GM10266 (cell line): ENCODE measurements at regions not wholly inside any gene's neighbourhood (a gene's known extent, or its start where the extent isn't known, plus 50 kb on each side); places are given as distances from the start of the nearest gene placed in this dataset.

Experiments
- DNase-seq: peaks from one replicate; pipeline ENCODE4 v3.0.0; 2012; ENCODE audit errors: extremely low spot score
- TF ChIP-seq, protein P1 (sequence below): IDR thresholded peaks from 2 replicates; pipeline ENCODE4 v1.5.1; 2012; ENCODE audit warnings: mild to moderate bottlenecking, low read depth; ENCODE audit not compliant: control insufficient read depth, insufficient read depth; ENCODE audit errors: missing control alignments

DNA sequence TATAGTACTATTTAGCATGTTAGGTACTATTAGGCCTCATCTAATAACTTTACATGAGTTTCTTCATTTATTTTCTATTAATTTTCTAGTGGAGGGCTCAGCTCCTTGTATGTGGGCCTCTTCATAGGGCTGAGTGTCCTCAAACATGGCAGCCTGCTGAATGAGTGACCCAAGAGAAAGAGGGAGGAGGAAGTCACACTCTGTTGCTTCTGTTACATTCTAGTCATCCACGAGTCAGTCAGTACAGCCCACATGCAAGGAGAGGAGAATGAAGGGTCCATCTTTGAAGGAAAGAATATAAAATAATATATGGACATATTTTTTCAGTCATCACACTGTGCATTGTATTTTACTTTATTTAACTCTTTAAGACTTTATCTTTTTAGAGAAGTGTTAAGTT lies 66.6 kb upstream of the NR3C1 start:
- TF ChIP-seq, protein P1, sequence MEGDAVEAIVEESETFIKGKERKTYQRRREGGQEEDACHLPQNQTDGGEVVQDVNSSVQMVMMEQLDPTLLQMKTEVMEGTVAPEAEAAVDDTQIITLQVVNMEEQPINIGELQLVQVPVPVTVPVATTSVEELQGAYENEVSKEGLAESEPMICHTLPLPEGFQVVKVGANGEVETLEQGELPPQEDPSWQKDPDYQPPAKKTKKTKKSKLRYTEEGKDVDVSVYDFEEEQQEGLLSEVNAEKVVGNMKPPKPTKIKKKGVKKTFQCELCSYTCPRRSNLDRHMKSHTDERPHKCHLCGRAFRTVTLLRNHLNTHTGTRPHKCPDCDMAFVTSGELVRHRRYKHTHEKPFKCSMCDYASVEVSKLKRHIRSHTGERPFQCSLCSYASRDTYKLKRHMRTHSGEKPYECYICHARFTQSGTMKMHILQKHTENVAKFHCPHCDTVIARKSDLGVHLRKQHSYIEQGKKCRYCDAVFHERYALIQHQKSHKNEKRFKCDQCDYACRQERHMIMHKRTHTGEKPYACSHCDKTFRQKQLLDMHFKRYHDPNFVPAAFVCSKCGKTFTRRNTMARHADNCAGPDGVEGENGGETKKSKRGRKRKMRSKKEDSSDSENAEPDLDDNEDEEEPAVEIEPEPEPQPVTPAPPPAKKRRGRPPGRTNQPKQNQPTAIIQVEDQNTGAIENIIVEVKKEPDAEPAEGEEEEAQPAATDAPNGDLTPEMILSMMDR = no peak
- DNase-seq = no peak

DNA sequence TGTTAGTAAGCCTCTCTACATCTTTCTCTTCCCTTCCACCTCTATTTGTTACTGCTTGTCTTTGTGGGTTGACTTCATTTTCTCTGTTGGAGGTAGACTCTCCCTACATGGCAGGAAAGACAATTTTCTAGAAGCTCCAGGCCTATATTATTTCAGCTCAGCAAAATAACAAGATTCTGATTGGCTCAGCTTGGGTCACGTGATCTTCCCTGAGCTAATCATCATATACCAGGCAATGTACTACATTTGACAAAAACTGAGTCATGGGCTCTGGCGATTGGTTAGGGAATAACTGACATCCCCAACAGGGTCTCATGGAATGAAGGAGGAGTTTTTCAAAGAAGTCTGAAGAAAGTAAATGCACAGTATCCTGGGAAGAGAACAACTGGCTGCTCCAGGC lies 65.6 kb upstream of the NR3C1 start:
- TF ChIP-seq, protein P1 = no peak

GRCh38 chr5:143466632-143467031 lies 63.1 kb upstream of the NR3C1 start:
- TF ChIP-seq, protein P1 = no peak
- DNase-seq = no peak

More for the DNA sequence above, 65.6 kb upstream of the NR3C1 start:
- no peak for DNase-seq

- no peak for DNase-seq
- TF ChIP-seq, protein P1 = no peak
Observed at GRCh38 chr5:143464723-143465490, 61.4 kb upstream of the NR3C1 start.

- no peak for DNase-seq
- TF ChIP-seq, protein P1 = no peak
Observed at GRCh38 chr5:143462431-143462830, 58.9 kb upstream of the NR3C1 start.

- no peak for DNase-seq
- TF ChIP-seq, protein P1 = no peak
Observed at GRCh38 chr5:143459433-143459832, 55.9 kb upstream of the NR3C1 start.

DNA sequence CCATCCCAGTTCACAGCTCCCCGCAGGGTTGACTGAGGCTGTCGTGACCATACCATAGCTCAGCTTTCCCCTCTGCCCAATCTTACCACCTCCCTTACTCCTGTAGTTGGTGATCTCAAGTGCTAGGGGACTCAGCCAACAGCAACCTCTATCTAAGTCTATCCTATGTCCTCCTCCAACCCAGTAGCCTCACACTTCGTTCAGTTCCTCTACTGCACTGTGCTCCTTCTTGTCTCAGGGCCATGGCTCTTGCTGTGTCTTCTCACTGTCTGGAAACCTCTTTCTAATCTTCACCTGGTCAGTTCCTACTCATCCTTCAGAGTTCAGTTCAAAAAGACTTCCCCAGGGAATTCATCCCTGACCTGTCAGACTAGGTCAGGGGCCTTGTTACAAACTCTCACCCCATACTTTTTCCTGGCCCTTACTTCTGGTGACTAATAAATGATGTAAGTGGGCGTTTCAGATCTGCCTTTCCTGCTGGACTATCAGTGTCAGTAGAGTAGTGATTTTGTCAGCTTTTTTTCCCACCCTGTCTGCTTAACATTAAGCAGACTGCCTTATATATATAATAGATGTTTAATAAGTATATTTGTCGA lies 53.6 kb upstream of the NR3C1 start:
- TF ChIP-seq, protein P1 = no peak
- no peak for DNase-seq
